ENCODE measurements at regions not wholly inside any gene's neighbourhood (a gene's known extent, or its start where the extent isn't known, plus 50 kb on each side); places are given as distances from the start of the nearest gene placed in this dataset.

DNA sequence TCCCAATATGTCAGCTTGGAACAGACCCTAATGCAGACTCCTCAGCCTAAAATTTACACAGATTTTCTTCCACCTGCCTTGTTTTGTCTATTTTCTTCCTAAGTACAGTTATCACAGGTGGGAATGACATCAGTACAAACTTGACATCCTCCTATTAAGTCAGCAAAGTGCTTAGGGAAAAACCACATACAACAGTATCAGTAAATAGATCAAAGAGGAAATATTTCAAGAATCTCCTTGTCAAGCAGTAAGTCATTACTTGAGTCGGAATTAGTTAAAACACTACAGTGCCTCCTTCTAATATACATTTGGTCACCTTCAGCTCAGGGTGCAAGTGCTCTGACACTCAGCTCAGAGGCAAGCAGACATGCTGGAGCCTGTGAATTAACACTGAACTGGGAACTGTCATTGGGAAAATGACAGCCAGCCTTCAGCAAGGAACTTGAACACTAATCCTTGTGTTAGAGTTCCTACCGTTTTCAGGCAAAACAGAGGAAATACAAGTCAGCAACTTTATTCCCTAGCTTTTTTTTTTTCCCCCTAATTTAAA, 394.3 kb upstream of the HTR2A start:
- Histone ChIP-seq H3K79me2 (ENCODE audit: insufficient read depth, low read length) (no peaks in the 10 kb centered on the region), H4K20me1 (ENCODE audit: low read depth, low read length) (no peaks in the 10 kb centered on the region), H3K4me2 (ENCODE audit: low read depth, low read length, poor library complexity, severe bottlenecking) (no peak overlapping the region), H3K9me3 (ENCODE audit: insufficient read depth, low read length) (no peaks in the 10 kb centered on the region), H2AFZ (ENCODE audit: low read depth, low read length, severe bottlenecking) (no peak overlapping the region), H3K9me2 (replicated peaks; ENCODE audit: insufficient read depth, low read length) (no peaks in the 10 kb centered on the region), H3F3A (ENCODE audit: insufficient read depth) (no peaks in the 10 kb centered on the region), H3K36me3 (ENCODE audit: low read length) (no peaks in the 10 kb centered on the region), H3K9ac (ENCODE audit: low read length) (no peak overlapping the region), H3K27ac (ENCODE audit: low read depth, low read length) (no peak overlapping the region), H3K4me3 (ENCODE audit: insufficient read depth, low read length, poor library complexity, severe bottlenecking) (no peak overlapping the region), H3K27me3 (ENCODE audit: low read length) (no peaks in the 10 kb centered on the region)
- TF ChIP-seq EZH2phosphoT487 (conservative IDR thresholded peaks at IDR 0.05; ENCODE audit: low read length) (no peak), CTCF (IDR thresholded peaks at IDR 0.05; ENCODE audit: insufficient read depth, low read length, poor library complexity, severe bottlenecking) (no peak)

DNA sequence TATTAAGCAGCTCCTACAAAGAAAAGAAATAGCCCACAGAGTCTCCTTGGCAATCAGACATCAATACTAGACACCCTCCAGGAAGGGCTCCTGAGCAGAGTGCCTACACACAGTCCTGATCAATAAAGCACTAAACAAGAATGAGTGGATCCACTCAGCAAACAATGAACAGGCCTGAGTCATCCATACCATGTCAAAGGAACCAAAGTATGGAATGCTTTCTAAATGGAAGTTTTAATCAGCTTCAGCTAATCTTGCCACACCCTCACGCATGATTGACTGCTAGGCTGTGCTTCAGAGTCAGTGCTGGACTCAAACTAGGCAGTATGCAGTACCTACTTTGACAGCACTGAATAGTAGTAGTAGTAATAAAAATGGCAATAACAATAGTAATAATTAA, 392.7 kb upstream of the HTR2A start:
- no peaks in the 10 kb centered on the region for H3K79me2 ChIP-seq (ENCODE audit: insufficient read depth, low read length)
- H3K27me3 ChIP-seq (ENCODE audit: low read length): no peaks in the 10 kb centered on the region
- no peak overlapping the region for H3K9ac ChIP-seq (ENCODE audit: low read length)
- no peaks in the 10 kb centered on the region for H3K9me3 ChIP-seq (ENCODE audit: insufficient read depth, low read length)
- H3K9me2 ChIP-seq (replicated peaks; ENCODE audit: insufficient read depth, low read length): no peaks in the 10 kb centered on the region
- no peak overlapping the region for H3K4me2 ChIP-seq (ENCODE audit: low read depth, low read length, poor library complexity, severe bottlenecking)
- no peak overlapping the region for H2AFZ ChIP-seq (ENCODE audit: low read depth, low read length, severe bottlenecking)
- no peaks in the 10 kb centered on the region for H3F3A ChIP-seq (ENCODE audit: insufficient read depth)
- TF ChIP-seq EZH2phosphoT487 (conservative IDR thresholded peaks at IDR 0.05; ENCODE audit: low read length) (no peak), CTCF (IDR thresholded peaks at IDR 0.05; ENCODE audit: insufficient read depth, low read length, poor library complexity, severe bottlenecking) (no peak)
- H3K4me3 ChIP-seq (ENCODE audit: insufficient read depth, low read length, poor library complexity, severe bottlenecking): no peak overlapping the region
- no peak overlapping the region for H3K27ac ChIP-seq (ENCODE audit: low read depth, low read length)
- no peaks in the 10 kb centered on the region for H4K20me1 ChIP-seq (ENCODE audit: low read depth, low read length)
- H3K36me3 ChIP-seq (ENCODE audit: low read length): no peaks in the 10 kb centered on the region

DNA sequence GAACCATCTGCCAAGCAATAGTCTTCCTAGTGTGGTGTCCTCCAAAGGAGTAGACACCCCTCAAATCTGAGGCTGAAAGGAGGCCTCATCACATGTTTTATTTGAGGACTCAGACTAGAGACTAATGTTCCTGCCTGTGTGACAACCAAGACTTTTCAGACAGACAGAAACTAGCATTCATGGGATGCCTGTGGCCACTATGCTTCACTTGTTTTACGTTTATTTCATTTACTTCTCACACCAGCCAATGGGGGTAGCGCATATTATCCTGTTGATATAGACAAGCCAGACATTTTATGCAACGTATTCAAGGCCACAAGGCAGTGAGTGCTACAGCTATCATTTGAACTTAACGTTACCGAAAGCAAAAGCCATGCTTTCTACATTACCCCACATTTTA, 391.7 kb upstream of the HTR2A start:
- no peaks in the 10 kb centered on the region for H4K20me1 ChIP-seq (ENCODE audit: low read depth, low read length)
- no peaks in the 10 kb centered on the region for H3K9me3 ChIP-seq (ENCODE audit: insufficient read depth, low read length)
- TF ChIP-seq CTCF (IDR thresholded peaks at IDR 0.05; ENCODE audit: insufficient read depth, low read length, poor library complexity, severe bottlenecking): no peak
- no peak for TF ChIP-seq EZH2phosphoT487 (conservative IDR thresholded peaks at IDR 0.05; ENCODE audit: low read length)
- no peaks in the 10 kb centered on the region for H3K9me2 ChIP-seq (replicated peaks; ENCODE audit: insufficient read depth, low read length)
- H3K4me2 ChIP-seq (ENCODE audit: low read depth, low read length, poor library complexity, severe bottlenecking): no peak overlapping the region
- H3K79me2 ChIP-seq (ENCODE audit: insufficient read depth, low read length): no peaks in the 10 kb centered on the region
- H3K4me3 ChIP-seq (ENCODE audit: insufficient read depth, low read length, poor library complexity, severe bottlenecking): no peak overlapping the region
- H3K36me3 ChIP-seq (ENCODE audit: low read length): no peaks in the 10 kb centered on the region
- H3F3A ChIP-seq (ENCODE audit: insufficient read depth): no peaks in the 10 kb centered on the region
- no peak overlapping the region for H3K9ac ChIP-seq (ENCODE audit: low read length)
- H3K27ac ChIP-seq (ENCODE audit: low read depth, low read length): no peak overlapping the region
- H2AFZ ChIP-seq (ENCODE audit: low read depth, low read length, severe bottlenecking): no peak overlapping the region
- H3K27me3 ChIP-seq (ENCODE audit: low read length): no peaks in the 10 kb centered on the region
